Nephron progenitor cell (in vitro differentiated cells): ENCODE measurements at regions not wholly inside any gene's neighbourhood (a gene's known extent, or its start where the extent isn't known, plus 50 kb on each side); places are given as distances from the start of the nearest gene placed in this dataset.
A peak's percentile ranks its signal among the peaks of the same experiment; 100 is the strongest.

ENCODE experiments used
- DNase-seq: peaks from one replicate; pipeline ENCODE4 v3.0.0; 2021
- H3K27ac Mint-ChIP-seq: 2 replicates; pipeline ENCODE4 v1.8.0; 2021; ENCODE audit warnings: mild to moderate bottlenecking, moderate library complexity, mixed read lengths
- H3K27me3 Mint-ChIP-seq: 2 replicates; pipeline ENCODE4 v1.8.0; 2021; ENCODE audit warnings: mild to moderate bottlenecking, low read depth, mixed read lengths; ENCODE audit not compliant: poor library complexity
- H3K36me3 Mint-ChIP-seq: 2 replicates; pipeline ENCODE4 v1.8.0; 2021; ENCODE audit warnings: low read depth, mixed read lengths
- H3K4me1 Mint-ChIP-seq: 2 replicates; pipeline ENCODE4 v1.8.0; 2021; ENCODE audit warnings: mixed read lengths
- H3K4me3 Mint-ChIP-seq: 2 replicates; pipeline ENCODE4 v1.8.0; 2021; ENCODE audit warnings: mild to moderate bottlenecking, moderate library complexity, mixed read lengths
- H3K9me3 Mint-ChIP-seq: 2 replicates; pipeline ENCODE4 v1.8.0; 2021; ENCODE audit warnings: mild to moderate bottlenecking, moderate library complexity, mixed read lengths
- CTCF ChIP-seq: fragments of 200-600 bp; sonication (generic); IDR thresholded peaks from 2 replicates; pipeline ENCODE4 v1.5.0; 2021; ENCODE audit warnings: antibody characterized with exemption

- no peak for TF ChIP-seq CTCF
- Mint-ChIP-seq H3K9me3 (peaks cover 5% of the 10 kb centered on the region), H3K4me3 (no peak overlapping the region), H3K36me3 (no peaks in the 10 kb centered on the region), H3K27me3 (peaks cover 4% of the 10 kb centered on the region), H3K4me1 (peaks cover 27% of the 10 kb centered on the region), H3K27ac (peak overlapping the region; percentile 24)
- DNase-seq, result no peak
Observed at GRCh38 chr4:180567080-180567479, 1676.1 kb upstream of the TENM3 start.

GRCh38 chr4:180571516-180572055, 1671.6 kb upstream of the TENM3 start:
- Mint-ChIP-seq H3K4me1 (peaks cover 12% of the 10 kb centered on the region), H3K27me3 (peaks cover 10% of the 10 kb centered on the region), H3K4me3 (no peak overlapping the region), H3K27ac (no peak overlapping the region), H3K9me3 (peaks cover 5% of the 10 kb centered on the region), H3K36me3 (no peaks in the 10 kb centered on the region)
- no peak for DNase-seq
- TF ChIP-seq CTCF, result no peak

- Mint-ChIP-seq H3K27ac (no peak overlapping the region), H3K36me3 (no peaks in the 10 kb centered on the region), H3K4me3 (no peak overlapping the region), H3K4me1 (peaks cover 6% of the 10 kb centered on the region), H3K9me3 (no peaks in the 10 kb centered on the region), H3K27me3 (peaks cover 6% of the 10 kb centered on the region)
- DNase-seq, result no peak
- TF ChIP-seq CTCF, result no peak
Observed at GRCh38 chr4:180578175-180578574, 1665.0 kb upstream of the TENM3 start.

- H3K36me3 Mint-ChIP-seq, result no peaks in the 10 kb centered on the region
- H3K27ac Mint-ChIP-seq, result no peak overlapping the region
- peaks cover 3% of the 10 kb centered on the region for H3K27me3 Mint-ChIP-seq
Observed at GRCh38 chr4:180581061-180581460, 1662.1 kb upstream of the TENM3 start.

GRCh38 chr4:180587379-180587778, 1655.8 kb upstream of the TENM3 start:
- no peaks in the 10 kb centered on the region for H3K9me3 Mint-ChIP-seq

More at GRCh38 chr4:180581061-180581460, 1662.1 kb upstream of the TENM3 start:
- H3K4me3 Mint-ChIP-seq, result no peak overlapping the region
- no peak for TF ChIP-seq CTCF
- no peak for DNase-seq
- no peaks in the 10 kb centered on the region for H3K9me3 Mint-ChIP-seq
- peaks cover 6% of the 10 kb centered on the region for H3K4me1 Mint-ChIP-seq

More at GRCh38 chr4:180587379-180587778, 1655.8 kb upstream of the TENM3 start:
- TF ChIP-seq CTCF, result peak; percentile 19
- Mint-ChIP-seq H3K4me1 (peaks cover 10% of the 10 kb centered on the region), H3K36me3 (no peaks in the 10 kb centered on the region), H3K4me3 (no peak overlapping the region), H3K27ac (no peak overlapping the region), H3K27me3 (no peaks in the 10 kb centered on the region)
- no peak for DNase-seq
